ENCODE measurements at regions not wholly inside any gene's neighbourhood (a gene's known extent, or its start where the extent isn't known, plus 50 kb on each side); places are given as distances from the start of the nearest gene placed in this dataset.

GRCh38 chr2:105641389-105641811 lies 103.3 kb upstream of the NCK2 start:
- Histone ChIP-seq H3K4me1 (ENCODE audit: control insufficient read depth, insufficient read depth, low read length) (no peaks in the 10 kb centered on the region), H3K4me3 (ENCODE audit: low read length) (no peak overlapping the region), H3K27ac (ENCODE audit: low read length) (no peak overlapping the region), H3K9me3 (ENCODE audit: control insufficient read depth, insufficient read depth, low read length) (no peaks in the 10 kb centered on the region), H3K36me3 (ENCODE audit: control insufficient read depth, insufficient read depth, low read length) (no peaks in the 10 kb centered on the region), H3K27me3 (ENCODE audit: control insufficient read depth, insufficient read depth, low read length) (no peaks in the 10 kb centered on the region)
- DNase-seq (ENCODE audit: low read depth, low spot score), result no peak
- no CpG with 5 or more reads among the region's 12 CpGs for WGBS (ENCODE audit: insufficient coverage, insufficient read length)

GRCh38 chr2:105640246-105640645 lies 104.5 kb upstream of the NCK2 start:
- no peak for DNase-seq (ENCODE audit: low read depth, low spot score)
- H3K36me3 ChIP-seq (ENCODE audit: control insufficient read depth, insufficient read depth, low read length), result no peaks in the 10 kb centered on the region
- no peaks in the 10 kb centered on the region for H3K9me3 ChIP-seq (ENCODE audit: control insufficient read depth, insufficient read depth, low read length)
- no peak overlapping the region for H3K27ac ChIP-seq (ENCODE audit: low read length)
- no peaks in the 10 kb centered on the region for H3K4me1 ChIP-seq (ENCODE audit: control insufficient read depth, insufficient read depth, low read length)
- H3K4me3 ChIP-seq (ENCODE audit: low read length), result no peak overlapping the region
- no CpG with 5 or more reads among the region's 4 CpGs for WGBS (ENCODE audit: insufficient coverage, insufficient read length)
- no peaks in the 10 kb centered on the region for H3K27me3 ChIP-seq (ENCODE audit: control insufficient read depth, insufficient read depth, low read length)

- Histone ChIP-seq H3K36me3 (ENCODE audit: control insufficient read depth, insufficient read depth, low read length) (no peaks in the 10 kb centered on the region), H3K4me3 (ENCODE audit: low read length) (no peak overlapping the region), H3K9me3 (ENCODE audit: control insufficient read depth, insufficient read depth, low read length) (no peaks in the 10 kb centered on the region), H3K27me3 (ENCODE audit: control insufficient read depth, insufficient read depth, low read length) (no peaks in the 10 kb centered on the region), H3K27ac (ENCODE audit: low read length) (no peak overlapping the region), H3K4me1 (ENCODE audit: control insufficient read depth, insufficient read depth, low read length) (peaks cover 2% of the 10 kb centered on the region)
- no peak for DNase-seq (ENCODE audit: low read depth, low spot score)
- WGBS (ENCODE audit: insufficient coverage, insufficient read length), result no CpG with 5 or more reads among the region's 8 CpGs
Measured at GRCh38 chr2:105636109-105636740, 108.5 kb upstream of the NCK2 start.

DNA sequence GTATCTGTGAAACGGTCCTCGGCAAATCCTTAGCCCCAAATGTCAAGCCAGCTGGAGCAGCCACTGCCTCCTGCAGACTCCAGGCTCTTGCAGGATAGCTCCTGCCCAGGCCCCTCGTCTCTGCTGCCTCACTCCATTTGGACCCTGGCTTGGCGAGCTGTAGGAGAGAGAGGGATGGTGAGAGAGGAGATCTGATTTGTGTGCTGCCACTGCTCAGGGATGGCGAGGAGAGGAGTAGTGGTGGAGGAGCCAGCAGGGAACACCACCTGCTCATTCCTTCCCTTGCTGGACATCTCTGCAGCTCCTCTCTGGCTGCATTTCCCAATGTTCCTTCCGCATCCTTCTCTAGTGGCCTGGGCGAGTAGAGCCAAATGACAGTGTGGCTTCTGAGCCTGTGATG lies 109.1 kb upstream of the NCK2 start:
- H3K4me3 ChIP-seq (ENCODE audit: low read length), result no peak overlapping the region
- no peak for DNase-seq (ENCODE audit: low read depth, low spot score)
- no peaks in the 10 kb centered on the region for H3K9me3 ChIP-seq (ENCODE audit: control insufficient read depth, insufficient read depth, low read length)
- H3K27ac ChIP-seq (ENCODE audit: low read length), result no peak overlapping the region
- peaks cover 2% of the 10 kb centered on the region for H3K4me1 ChIP-seq (ENCODE audit: control insufficient read depth, insufficient read depth, low read length)
- no peaks in the 10 kb centered on the region for H3K36me3 ChIP-seq (ENCODE audit: control insufficient read depth, insufficient read depth, low read length)
- WGBS (ENCODE audit: insufficient coverage, insufficient read length), result no CpG with 5 or more reads among the region's 7 CpGs
- H3K27me3 ChIP-seq (ENCODE audit: control insufficient read depth, insufficient read depth, low read length), result no peaks in the 10 kb centered on the region

- peaks cover 2% of the 10 kb centered on the region for H3K4me1 ChIP-seq (ENCODE audit: control insufficient read depth, insufficient read depth, low read length)
- no peak overlapping the region for H3K27ac ChIP-seq (ENCODE audit: low read length)
- no peaks in the 10 kb centered on the region for H3K27me3 ChIP-seq (ENCODE audit: control insufficient read depth, insufficient read depth, low read length)
- no peaks in the 10 kb centered on the region for H3K36me3 ChIP-seq (ENCODE audit: control insufficient read depth, insufficient read depth, low read length)
- WGBS (ENCODE audit: insufficient coverage, insufficient read length), result no CpG with 5 or more reads among the region's 7 CpGs
- no peak overlapping the region for H3K4me3 ChIP-seq (ENCODE audit: low read length)
- no peak for DNase-seq (ENCODE audit: low read depth, low spot score)
- H3K9me3 ChIP-seq (ENCODE audit: control insufficient read depth, insufficient read depth, low read length), result no peaks in the 10 kb centered on the region
Measured at GRCh38 chr2:105634198-105634597, 110.5 kb upstream of the NCK2 start.

DNA sequence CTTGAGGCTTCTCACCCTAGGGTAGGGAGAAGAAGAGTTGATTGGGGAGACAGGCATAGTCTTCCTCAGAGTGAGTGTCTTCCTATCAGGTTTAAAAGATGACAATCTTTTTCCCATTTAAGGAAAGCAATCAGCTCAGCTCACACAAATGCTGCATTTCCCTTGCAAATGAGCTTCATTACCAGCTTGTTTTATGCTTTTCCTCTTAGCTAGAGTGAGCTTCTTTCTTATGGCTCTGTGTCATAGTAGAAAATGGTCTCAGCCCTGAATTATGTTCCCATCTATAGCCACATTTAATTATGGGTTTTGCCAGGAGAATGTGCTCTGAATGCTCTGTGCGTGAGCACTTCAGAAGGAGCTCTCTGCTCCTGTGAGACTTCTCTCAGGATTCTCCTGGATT lies 112.8 kb upstream of the NCK2 start:
- no peak for DNase-seq (ENCODE audit: low read depth, low spot score)
- H3K27ac ChIP-seq (ENCODE audit: low read length), result no peak overlapping the region
- no CpG with 5 or more reads among the region's 1 CpG for WGBS (ENCODE audit: insufficient coverage, insufficient read length)
- H3K4me3 ChIP-seq (ENCODE audit: low read length), result no peak overlapping the region
- H3K9me3 ChIP-seq (ENCODE audit: control insufficient read depth, insufficient read depth, low read length), result no peaks in the 10 kb centered on the region
- H3K36me3 ChIP-seq (ENCODE audit: control insufficient read depth, insufficient read depth, low read length), result no peaks in the 10 kb centered on the region
- H3K27me3 ChIP-seq (ENCODE audit: control insufficient read depth, insufficient read depth, low read length), result no peaks in the 10 kb centered on the region
- peaks cover 2% of the 10 kb centered on the region for H3K4me1 ChIP-seq (ENCODE audit: control insufficient read depth, insufficient read depth, low read length)

GRCh38 chr2:105631011-105631410 lies 113.7 kb upstream of the NCK2 start:
- peaks cover 3% of the 10 kb centered on the region for H3K4me1 ChIP-seq (ENCODE audit: control insufficient read depth, insufficient read depth, low read length)
- no peak overlapping the region for H3K4me3 ChIP-seq (ENCODE audit: low read length)
- no peak overlapping the region for H3K27ac ChIP-seq (ENCODE audit: low read length)
- H3K36me3 ChIP-seq (ENCODE audit: control insufficient read depth, insufficient read depth, low read length), result no peaks in the 10 kb centered on the region
- WGBS (ENCODE audit: insufficient coverage, insufficient read length), result no CpG with 5 or more reads among the region's 9 CpGs
- H3K9me3 ChIP-seq (ENCODE audit: control insufficient read depth, insufficient read depth, low read length), result no peaks in the 10 kb centered on the region
- no peak for DNase-seq (ENCODE audit: low read depth, low spot score)
- no peaks in the 10 kb centered on the region for H3K27me3 ChIP-seq (ENCODE audit: control insufficient read depth, insufficient read depth, low read length)

DNA sequence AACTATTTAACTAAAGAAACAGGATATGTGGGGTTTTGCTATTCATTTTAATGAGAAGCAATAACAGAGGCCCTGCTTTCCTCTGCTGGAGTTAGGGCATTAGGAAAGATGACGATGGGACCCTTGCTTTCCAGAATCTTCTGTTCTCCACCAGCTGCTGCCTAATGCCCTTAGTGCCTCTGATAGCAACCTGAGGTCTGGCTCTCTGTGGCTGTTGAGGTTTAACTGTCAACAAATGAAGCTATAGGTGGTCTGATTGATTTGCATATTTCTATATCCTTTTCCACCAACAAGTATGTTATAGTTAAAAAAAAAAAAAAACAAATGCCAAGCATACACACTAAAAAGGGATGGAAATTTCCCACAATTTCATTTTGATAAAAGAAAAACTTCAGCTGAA lies 115.1 kb upstream of the NCK2 start:
- Histone ChIP-seq H3K9me3 (ENCODE audit: control insufficient read depth, insufficient read depth, low read length) (no peaks in the 10 kb centered on the region), H3K36me3 (ENCODE audit: control insufficient read depth, insufficient read depth, low read length) (no peaks in the 10 kb centered on the region), H3K27ac (ENCODE audit: low read length) (no peak overlapping the region), H3K4me1 (ENCODE audit: control insufficient read depth, insufficient read depth, low read length) (peaks cover 6% of the 10 kb centered on the region), H3K4me3 (ENCODE audit: low read length) (no peak overlapping the region), H3K27me3 (ENCODE audit: control insufficient read depth, insufficient read depth, low read length) (no peaks in the 10 kb centered on the region)
- WGBS (ENCODE audit: insufficient coverage, insufficient read length), result no CpG with 5 or more reads among the region's 1 CpG
- DNase-seq (ENCODE audit: low read depth, low spot score), result no peak

- Histone ChIP-seq H3K4me1 (ENCODE audit: control insufficient read depth, insufficient read depth, low read length) (0 out of 2 replicates have a peak, but pooled peaks cover 5% of the 10 kb centered on the region), H3K27ac (ENCODE audit: low read length) (no peak overlapping the region), H3K36me3 (ENCODE audit: control insufficient read depth, insufficient read depth, low read length) (no peaks in the 10 kb centered on the region), H3K4me3 (ENCODE audit: low read length) (no peak overlapping the region), H3K27me3 (ENCODE audit: control insufficient read depth, insufficient read depth, low read length) (no peaks in the 10 kb centered on the region), H3K9me3 (ENCODE audit: control insufficient read depth, insufficient read depth, low read length) (no peaks in the 10 kb centered on the region)
- no peak for DNase-seq (ENCODE audit: low read depth, low spot score)
- WGBS (ENCODE audit: insufficient coverage, insufficient read length), result no CpG with 5 or more reads among the region's 3 CpGs
Measured at GRCh38 chr2:105627534-105627933, 117.2 kb upstream of the NCK2 start.

DNA sequence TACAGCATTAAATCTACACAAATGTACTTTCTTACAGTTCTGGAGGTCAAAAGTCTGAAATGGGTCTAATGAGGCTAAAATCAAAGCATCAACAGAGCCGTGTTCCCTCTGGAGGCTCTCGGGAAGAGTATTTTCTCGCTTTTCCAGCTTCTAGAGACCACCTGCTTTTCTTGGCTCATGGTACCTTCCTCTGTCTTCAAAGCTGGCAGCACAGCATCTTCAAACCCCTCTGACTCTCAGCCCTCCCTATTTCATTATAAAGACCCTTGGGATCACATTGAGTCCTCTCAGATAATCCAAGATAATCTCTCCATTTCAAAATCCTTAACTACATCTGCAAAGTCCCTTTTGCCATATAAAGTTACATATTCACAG lies 117.8 kb upstream of the NCK2 start:
- Histone ChIP-seq H3K36me3 (ENCODE audit: control insufficient read depth, insufficient read depth, low read length) (no peaks in the 10 kb centered on the region), H3K27ac (ENCODE audit: low read length) (no peak overlapping the region)

DNA sequence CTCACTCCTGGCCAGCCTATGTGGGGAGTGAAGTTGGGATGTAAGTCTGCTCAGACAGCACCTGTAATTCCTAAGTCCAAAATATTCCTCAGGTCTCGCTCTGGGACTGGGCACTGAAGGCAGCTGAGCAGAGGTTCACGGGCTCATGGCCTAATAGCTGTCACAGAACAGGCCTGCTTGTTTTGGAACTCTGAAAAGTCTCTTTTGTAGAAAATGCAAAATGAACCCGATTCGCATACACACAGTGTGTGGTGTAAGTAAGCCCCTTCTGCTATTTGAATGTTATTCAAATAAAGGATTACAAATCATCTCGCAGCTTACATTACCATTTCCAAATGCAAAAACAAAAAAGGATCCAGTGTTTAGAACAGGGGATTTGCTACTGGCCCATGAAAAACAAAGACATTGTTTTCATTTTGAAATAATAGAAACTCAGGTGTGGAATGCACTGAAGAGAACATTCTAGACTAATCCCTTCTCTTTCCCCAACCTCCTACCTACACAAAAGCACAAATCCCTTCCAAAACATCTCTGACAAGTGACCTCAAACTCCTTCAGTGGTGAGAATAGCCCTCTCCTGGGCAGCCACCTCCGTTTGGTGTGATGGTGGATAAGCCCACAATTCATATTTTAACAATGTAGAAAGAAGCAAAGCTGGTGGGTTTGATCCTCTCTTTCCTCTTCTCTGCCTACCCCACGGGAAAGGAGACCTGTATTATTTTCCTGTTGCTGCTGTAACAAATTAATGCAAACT lies 118.3 kb upstream of the NCK2 start:
- Histone ChIP-seq H3K9me3 (ENCODE audit: control insufficient read depth, insufficient read depth, low read length) (no peaks in the 10 kb centered on the region), H3K4me3 (ENCODE audit: low read length) (no peak overlapping the region), H3K27ac (ENCODE audit: low read length) (no peak overlapping the region), H3K4me1 (ENCODE audit: control insufficient read depth, insufficient read depth, low read length) (0 out of 2 replicates have a peak, but pooled peaks cover 5% of the 10 kb centered on the region), H3K27me3 (ENCODE audit: control insufficient read depth, insufficient read depth, low read length) (no peaks in the 10 kb centered on the region), H3K36me3 (ENCODE audit: control insufficient read depth, insufficient read depth, low read length) (no peaks in the 10 kb centered on the region)
- no peak for DNase-seq (ENCODE audit: low read depth, low spot score)
- WGBS (ENCODE audit: insufficient coverage, insufficient read length), result no CpG with 5 or more reads among the region's 7 CpGs

More for the DNA sequence above, 117.8 kb upstream of the NCK2 start:
- Histone ChIP-seq H3K27me3 (ENCODE audit: control insufficient read depth, insufficient read depth, low read length) (no peaks in the 10 kb centered on the region), H3K4me1 (ENCODE audit: control insufficient read depth, insufficient read depth, low read length) (0 out of 2 replicates have a peak, but pooled peaks cover 5% of the 10 kb centered on the region), H3K4me3 (ENCODE audit: low read length) (no peak overlapping the region), H3K9me3 (ENCODE audit: control insufficient read depth, insufficient read depth, low read length) (no peaks in the 10 kb centered on the region)
- WGBS (ENCODE audit: insufficient coverage, insufficient read length), result no CpG with 5 or more reads among the region's 3 CpGs
- no peak for DNase-seq (ENCODE audit: low read depth, low spot score)

Data from iPS DF 6.9 (cell line).